IPS DF 6.9 (cell line): ENCODE measurements at regions not wholly inside any gene's neighbourhood (a gene's known extent, or its start where the extent isn't known, plus 50 kb on each side); places are given as distances from the start of the nearest gene placed in this dataset.

ENCODE experiments used
- DNase-seq: peaks from one replicate; pipeline ENCODE4 v3.0.0-alpha.2; 2013; ENCODE audit warnings: low read depth, low spot score
- H3K27ac ChIP-seq: one replicate; pipeline ENCODE4 v1.5.1; 2013; ENCODE audit warnings: low read length, control low read depth
- H3K27me3 ChIP-seq: 2 replicates; pipeline ENCODE4 v1.6.1; 2013; ENCODE audit warnings: mild to moderate bottlenecking, low read length; ENCODE audit not compliant: control insufficient read depth, insufficient read depth
- H3K36me3 ChIP-seq: 2 replicates; pipeline ENCODE4 v1.6.1; 2013; ENCODE audit warnings: low read length; ENCODE audit not compliant: control insufficient read depth, insufficient read depth
- H3K4me1 ChIP-seq: 2 replicates; pipeline ENCODE4 v1.6.1; 2013; ENCODE audit warnings: low read length; ENCODE audit not compliant: control insufficient read depth, insufficient read depth
- H3K4me3 ChIP-seq: 2 replicates; pipeline ENCODE4 v1.5.1; 2013; ENCODE audit warnings: mild to moderate bottlenecking, low read length
- H3K9me3 ChIP-seq: 2 replicates; pipeline ENCODE4 v1.6.1; 2013; ENCODE audit warnings: low read length, inconsistent platforms; ENCODE audit not compliant: control insufficient read depth, insufficient read depth
- WGBS: extraction: QIAGEN DNeasy Blood & Tissue Kit; methylation state at CpG from one replicate; pipeline ENCODE4 v1.1.7; 2013; ENCODE audit warnings: mixed read lengths, missing lambda C conversion rate; ENCODE audit not compliant: insufficient read length, insufficient coverage; 5-methylcytosine and 5-hydroxymethylcytosine counted together

DNA sequence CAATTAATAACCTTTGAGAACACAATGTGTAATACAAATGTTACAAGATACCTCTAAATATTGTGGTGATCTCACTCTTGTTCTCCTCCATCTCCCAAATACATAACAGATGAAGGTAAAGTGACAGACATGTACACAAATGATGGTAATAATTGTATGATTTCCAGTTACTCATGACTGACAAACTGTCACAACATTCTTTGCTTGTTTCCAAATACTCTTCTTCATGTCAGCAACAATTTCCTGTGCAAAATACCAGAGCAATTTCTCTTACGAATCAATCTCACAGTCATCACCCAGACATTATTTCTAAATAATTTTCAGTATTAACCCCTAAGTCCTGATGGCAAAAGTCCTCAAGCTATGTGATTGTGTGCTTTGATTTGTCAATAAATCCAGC is 92.9 kb downstream of the RPS12 start:
- Histone ChIP-seq H3K4me3 (no peak overlapping the region), H3K27me3 (no peaks in the 10 kb centered on the region), H3K27ac (no peak overlapping the region), H3K9me3 (no peaks in the 10 kb centered on the region), H3K36me3 (no peaks in the 10 kb centered on the region), H3K4me1 (no peaks in the 10 kb centered on the region; the same call in 1 of the 2 replicates)
- no CpG with 5 or more reads among the region's 1 CpG for WGBS
- no peak for DNase-seq

DNA sequence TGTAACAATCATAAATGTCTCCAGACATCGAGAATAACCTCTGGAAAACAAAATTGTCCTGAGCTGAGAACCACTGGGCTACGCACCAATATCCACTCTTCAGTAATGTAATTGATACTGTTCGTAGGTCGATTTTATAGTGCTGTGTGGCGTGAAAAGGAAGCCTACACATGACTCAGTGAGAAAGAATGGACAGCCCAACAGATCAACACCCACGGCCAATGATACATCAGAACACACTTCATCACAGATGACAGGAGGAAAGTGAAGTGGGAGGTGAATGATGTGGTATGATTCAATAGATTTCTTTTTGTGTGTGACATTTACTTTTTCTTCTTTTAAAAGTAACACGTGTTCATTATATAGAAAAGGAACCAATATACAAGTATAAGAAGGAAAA is 93.5 kb downstream of the RPS12 start:
- Histone ChIP-seq H3K27me3 (no peaks in the 10 kb centered on the region), H3K9me3 (no peaks in the 10 kb centered on the region), H3K4me3 (no peak overlapping the region), H3K4me1 (no peaks in the 10 kb centered on the region; the same call in 1 of the 2 replicates), H3K27ac (no peak overlapping the region), H3K36me3 (no peaks in the 10 kb centered on the region)
- no peak for DNase-seq
- WGBS: no CpG with 5 or more reads among the region's 7 CpGs

DNA sequence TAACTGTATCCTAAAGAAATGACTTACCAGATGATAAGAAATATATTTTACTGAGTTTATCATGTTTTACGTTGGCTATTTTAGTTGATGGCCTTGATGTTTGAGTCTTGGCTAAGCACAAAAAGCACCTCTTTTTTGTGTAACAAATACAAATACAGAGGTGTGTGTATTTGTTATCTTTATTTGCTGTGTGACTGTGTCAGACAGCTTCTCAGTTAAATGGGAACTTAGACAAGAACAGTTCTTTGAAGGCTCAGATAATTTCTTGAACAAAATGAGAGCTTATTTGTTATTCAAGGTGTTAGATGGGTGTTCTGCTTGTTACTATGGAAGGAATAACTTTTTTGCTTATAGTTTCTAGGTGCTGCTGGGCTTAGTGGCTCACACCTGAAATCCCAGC is 95.4 kb downstream of the RPS12 start:
- Histone ChIP-seq H3K4me1 (no peaks in the 10 kb centered on the region; the same call in 1 of the 2 replicates), H3K27me3 (no peaks in the 10 kb centered on the region), H3K4me3 (no peak overlapping the region), H3K27ac (no peak overlapping the region), H3K36me3 (no peaks in the 10 kb centered on the region), H3K9me3 (no peaks in the 10 kb centered on the region)
- no CpG with 5 or more reads among the region's 1 CpG for WGBS
- DNase-seq: no peak

DNA sequence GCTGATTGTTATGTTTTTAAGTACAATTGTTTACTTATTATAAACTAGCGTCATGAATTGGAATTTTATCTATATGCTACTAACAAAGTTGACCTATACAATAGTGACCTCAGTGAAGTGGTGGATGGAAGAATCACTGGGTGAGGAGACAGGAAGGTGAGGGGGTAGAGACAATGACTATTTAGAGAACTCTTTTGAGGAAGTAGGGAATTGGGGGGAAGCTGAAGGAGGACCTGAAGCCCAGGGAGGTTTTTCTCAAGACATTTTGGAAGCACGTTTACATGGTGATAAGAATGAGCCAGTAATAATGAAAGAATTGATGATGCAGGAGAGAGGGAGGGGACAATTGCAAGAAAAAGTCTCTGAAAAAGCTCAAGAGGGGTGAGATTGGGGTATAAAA is 96.4 kb downstream of the RPS12 start:
- no CpG with 5 or more reads among the region's 2 CpGs for WGBS
- no peaks in the 10 kb centered on the region for H3K36me3 ChIP-seq
- no peak overlapping the region for H3K4me3 ChIP-seq
- no peaks in the 10 kb centered on the region for H3K27me3 ChIP-seq
- DNase-seq: no peak
- no peaks in the 10 kb centered on the region; the same call in 1 of the 2 replicates for H3K4me1 ChIP-seq
- H3K27ac ChIP-seq: no peak overlapping the region
- no peaks in the 10 kb centered on the region for H3K9me3 ChIP-seq

DNA sequence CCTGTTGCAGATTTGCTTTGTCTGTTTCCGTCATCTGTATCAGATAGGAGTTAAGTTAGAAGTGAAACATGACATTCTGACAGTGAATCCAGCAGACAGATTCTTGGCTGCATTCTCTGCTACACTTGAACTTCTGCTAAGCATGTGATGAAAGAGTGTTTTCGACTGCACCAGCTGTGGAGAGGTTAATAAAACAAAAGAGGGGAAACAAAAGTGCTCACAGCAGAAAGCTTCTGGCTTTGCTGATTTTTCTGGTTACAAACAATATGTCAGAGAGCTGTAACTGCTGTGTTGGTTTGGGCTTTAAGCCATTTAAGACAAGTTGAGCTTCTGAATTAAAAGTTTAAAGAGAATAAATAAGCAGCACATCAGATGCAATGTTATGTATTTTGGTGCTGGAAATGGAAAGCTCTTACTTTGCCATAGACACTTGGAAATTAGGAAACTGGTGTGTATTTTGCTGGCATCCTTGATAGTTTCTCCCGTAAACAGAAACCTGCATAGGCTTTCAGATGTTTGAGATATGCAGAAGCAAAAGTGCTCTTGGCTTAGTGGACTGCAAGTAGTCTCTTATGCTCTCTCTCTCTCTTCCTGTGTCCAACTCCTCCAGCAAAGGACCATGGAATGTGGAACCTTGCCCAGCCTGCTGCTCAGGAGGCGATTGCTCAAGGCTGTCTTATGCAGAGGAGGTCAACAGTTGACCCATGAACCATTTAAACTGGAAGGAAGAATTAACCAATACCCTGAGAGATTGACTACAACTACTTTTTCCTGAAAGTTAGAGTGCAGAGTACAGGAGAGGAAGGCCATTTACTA is 104.9 kb downstream of the RPS12 start:
- Histone ChIP-seq H3K36me3 (no peaks in the 10 kb centered on the region), H3K4me1 (peaks cover 2% of the 10 kb centered on the region), H3K27me3 (no peaks in the 10 kb centered on the region), H3K9me3 (no peaks in the 10 kb centered on the region), H3K27ac (no peak overlapping the region), H3K4me3 (no peak overlapping the region)
- no peak for DNase-seq
- WGBS: no CpG with 5 or more reads among the region's 4 CpGs

DNA sequence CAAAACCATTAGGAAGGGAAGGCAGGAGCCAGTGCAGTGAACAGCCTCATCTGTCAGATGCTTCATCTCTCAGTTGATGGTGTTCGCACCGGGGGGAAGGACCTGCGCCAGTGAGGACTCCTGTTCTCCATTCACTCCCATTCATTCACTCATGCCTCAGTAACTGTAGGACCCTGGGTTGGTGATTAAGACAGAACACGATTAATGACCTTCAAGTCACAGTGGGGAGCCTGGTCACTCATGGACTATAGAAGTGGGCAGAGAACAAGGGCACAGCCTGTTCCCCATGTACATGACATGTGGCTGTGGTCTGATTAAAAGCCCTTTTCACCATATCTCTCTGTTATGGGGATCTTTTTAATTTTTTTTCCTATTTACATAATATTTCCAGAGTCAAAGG is 113.3 kb downstream of the RPS12 start:
- no peaks in the 10 kb centered on the region for H3K4me1 ChIP-seq
- no peaks in the 10 kb centered on the region for H3K36me3 ChIP-seq
- no peak for DNase-seq
- WGBS: no CpG with 5 or more reads among the region's 4 CpGs
- no peak overlapping the region for H3K4me3 ChIP-seq
- H3K27me3 ChIP-seq: no peaks in the 10 kb centered on the region
- H3K27ac ChIP-seq: no peak overlapping the region
- H3K9me3 ChIP-seq: no peaks in the 10 kb centered on the region

DNA sequence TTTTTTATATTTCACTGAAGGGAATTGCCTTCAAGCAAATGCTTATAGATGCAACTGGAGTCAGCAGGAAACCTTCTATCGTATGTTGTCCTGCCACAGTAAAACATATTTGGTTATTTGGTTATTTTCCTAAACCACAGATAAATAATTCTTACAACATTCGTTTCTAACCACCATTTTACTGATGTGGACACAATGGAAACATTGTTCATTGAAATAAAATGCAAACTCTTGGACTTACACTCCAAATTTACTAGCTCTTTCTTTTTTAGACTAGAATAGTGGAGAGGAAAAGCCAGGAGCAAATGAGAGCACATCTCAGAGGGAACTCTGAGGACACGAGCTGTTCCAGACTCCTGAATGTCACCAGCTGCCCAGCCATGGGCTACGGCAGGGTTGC is 114.8 kb downstream of the RPS12 start:
- DNase-seq: no peak
- Histone ChIP-seq H3K9me3 (no peaks in the 10 kb centered on the region), H3K4me3 (no peak overlapping the region), H3K27me3 (no peaks in the 10 kb centered on the region), H3K36me3 (no peaks in the 10 kb centered on the region), H3K4me1 (no peaks in the 10 kb centered on the region), H3K27ac (no peak overlapping the region)
- WGBS: no CpG with 5 or more reads among the region's 4 CpGs

DNA sequence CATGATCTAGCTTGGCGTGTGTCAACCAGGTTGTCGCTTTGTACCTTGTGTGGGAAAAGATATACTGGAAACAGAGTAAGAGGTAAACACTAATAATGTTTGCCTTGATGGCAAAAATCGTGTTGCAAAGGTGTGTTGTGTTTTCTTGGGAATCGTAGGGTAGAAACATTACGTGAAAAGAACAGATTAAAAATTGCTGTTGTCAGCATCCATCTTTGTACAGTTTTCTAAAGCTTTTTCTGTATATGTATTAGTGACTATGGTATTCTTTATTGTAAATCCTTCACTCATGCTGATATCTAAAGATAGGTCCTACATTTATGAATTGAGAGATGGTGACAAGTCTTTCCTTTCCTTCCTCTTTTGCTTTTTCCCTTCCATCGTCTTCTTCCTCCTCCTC is 116.9 kb downstream of the RPS12 start:
- Histone ChIP-seq H3K27me3 (no peaks in the 10 kb centered on the region), H3K4me3 (no peak overlapping the region), H3K27ac (no peak overlapping the region), H3K36me3 (no peaks in the 10 kb centered on the region), H3K9me3 (no peaks in the 10 kb centered on the region), H3K4me1 (no peaks in the 10 kb centered on the region)
- no peak for DNase-seq
- WGBS: no CpG with 5 or more reads among the region's 6 CpGs

DNA sequence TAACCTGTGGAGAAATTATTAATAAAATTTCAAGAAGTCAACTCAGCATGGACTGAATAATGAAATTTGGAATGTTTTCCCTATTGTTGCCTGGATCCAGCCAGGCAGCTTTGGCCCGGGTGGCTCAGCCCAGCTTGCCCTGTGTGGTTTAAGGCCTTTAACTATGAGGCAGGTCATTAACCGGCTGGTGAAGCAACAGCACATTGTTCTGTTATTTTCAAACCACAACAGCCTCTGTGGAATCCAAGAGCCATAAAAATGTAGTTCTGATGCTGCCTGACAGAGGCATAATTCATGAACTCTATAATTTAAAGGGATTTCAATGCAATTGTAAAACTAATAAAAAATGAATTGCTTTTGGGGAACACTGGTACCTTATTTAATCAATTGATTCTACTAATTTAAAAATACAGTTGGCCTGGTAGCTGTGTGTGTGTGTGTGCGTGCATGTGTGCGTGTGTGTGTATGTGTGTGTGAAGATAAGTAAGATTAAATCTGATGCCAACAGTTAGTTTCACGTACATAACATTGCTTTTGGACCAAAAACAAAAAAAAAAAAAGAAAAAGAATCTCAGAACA is 117.7 kb downstream of the RPS12 start:
- H3K4me3 ChIP-seq: no peak overlapping the region
- H3K27me3 ChIP-seq: no peaks in the 10 kb centered on the region
- H3K36me3 ChIP-seq: no peaks in the 10 kb centered on the region
- no peaks in the 10 kb centered on the region for H3K4me1 ChIP-seq
- no peak overlapping the region for H3K27ac ChIP-seq
- WGBS: no CpG with 5 or more reads among the region's 5 CpGs
- no peak for DNase-seq
- no peaks in the 10 kb centered on the region for H3K9me3 ChIP-seq

DNA sequence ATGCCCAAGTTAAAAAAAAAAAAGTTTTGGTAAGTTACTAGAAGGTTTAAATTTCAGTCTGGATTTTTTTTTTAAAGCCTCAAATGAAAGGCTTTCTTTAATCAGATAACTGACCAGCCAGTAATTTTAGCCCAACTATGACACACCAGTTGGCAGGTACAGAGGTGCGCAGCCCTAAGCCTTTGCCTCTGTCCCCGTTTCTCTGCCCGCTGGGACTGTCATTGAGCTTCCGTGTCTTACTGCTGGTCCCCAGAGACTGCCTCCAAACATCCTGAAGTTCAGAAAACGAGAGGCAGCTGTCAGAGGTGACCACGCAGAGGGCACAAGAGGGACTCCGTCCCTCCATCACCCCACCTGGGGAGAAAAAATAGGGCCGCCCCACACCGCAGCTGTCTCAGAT is 118.2 kb downstream of the RPS12 start:
- Histone ChIP-seq H3K27me3 (no peaks in the 10 kb centered on the region), H3K36me3 (no peaks in the 10 kb centered on the region)
- no peak for DNase-seq

DNA sequence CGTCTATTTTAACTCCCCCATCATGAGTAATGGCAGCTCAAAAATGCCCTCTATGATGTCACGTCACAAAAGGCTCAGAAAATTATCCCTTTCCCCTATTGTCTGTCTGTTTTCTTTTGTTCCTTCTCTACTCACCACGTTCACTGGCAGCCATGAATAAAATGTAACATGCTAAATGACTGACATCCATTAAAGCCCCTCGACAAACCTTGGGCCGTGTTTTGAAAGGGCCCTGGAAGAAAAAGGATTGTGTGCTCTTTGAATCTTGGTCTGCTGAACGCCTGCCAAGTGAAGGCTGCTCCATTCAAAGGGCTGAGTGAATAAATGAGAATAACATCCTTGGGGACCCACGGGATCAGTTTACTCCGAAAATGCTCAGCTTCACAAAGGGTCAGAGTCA is 118.7 kb downstream of the RPS12 start:
- no peaks in the 10 kb centered on the region for H3K27me3 ChIP-seq
- no peaks in the 10 kb centered on the region for H3K4me1 ChIP-seq
- H3K4me3 ChIP-seq: no peak overlapping the region
- no peaks in the 10 kb centered on the region for H3K9me3 ChIP-seq
- no peaks in the 10 kb centered on the region for H3K36me3 ChIP-seq
- no peak overlapping the region for H3K27ac ChIP-seq
- no CpG with 5 or more reads among the region's 8 CpGs for WGBS
- no peak for DNase-seq

More for the DNA sequence above, 118.2 kb downstream of the RPS12 start:
- no peak overlapping the region for H3K27ac ChIP-seq
- no peaks in the 10 kb centered on the region for H3K9me3 ChIP-seq
- H3K4me3 ChIP-seq: no peak overlapping the region
- no CpG with 5 or more reads among the region's 9 CpGs for WGBS
- H3K4me1 ChIP-seq: no peaks in the 10 kb centered on the region
